ENCODE measurements at regions not wholly inside any gene's neighbourhood (a gene's known extent, or its start where the extent isn't known, plus 50 kb on each side); places are given as distances from the start of the nearest gene placed in this dataset.

DNA sequence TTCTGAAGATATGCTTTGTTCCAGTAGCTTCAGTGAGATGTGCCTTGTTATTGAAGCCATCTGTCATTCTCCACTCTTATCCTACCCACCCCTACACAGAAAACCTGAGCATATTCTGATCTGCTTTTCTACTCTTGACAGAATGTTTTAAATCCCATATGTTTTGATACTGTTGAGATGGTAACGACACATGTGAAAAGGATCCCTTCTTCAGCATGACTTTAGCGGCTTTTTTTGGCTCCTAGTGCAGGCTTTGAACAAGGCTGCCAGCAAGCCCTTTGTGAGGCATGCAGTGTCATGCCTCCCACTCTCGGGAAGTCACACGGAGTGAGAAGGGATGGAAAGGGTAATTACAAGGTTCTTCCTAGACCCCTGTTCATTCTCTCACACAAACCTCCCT, 228.8 kb upstream of the RGS6 start:
- no peak for DNase-seq (ENCODE audit: low spot score)

More for the DNA sequence above, 228.8 kb upstream of the RGS6 start:
- H3K36me3 Mint-ChIP-seq = peaks cover 13% of the 10 kb centered on the region
- H3K27ac Mint-ChIP-seq = peak overlapping the region; percentile 71; the same call in 1 of the 2 replicates
- ChIA-PET POLR2A (no interaction called here), CTCF (no interaction called here)
- no peaks in the 10 kb centered on the region for H3K27me3 Mint-ChIP-seq (ENCODE audit: low read depth)
- TF ChIP-seq ERG (CRISPR knock-in tag; IDR thresholded peaks at IDR 0.05) = no peak
- TF ChIP-seq ZNF121 (CRISPR knock-in tag; IDR thresholded peaks at IDR 0.05) = no peak
- TF ChIP-seq OVOL2 (CRISPR knock-in tag; IDR thresholded peaks at IDR 0.05; ENCODE audit: borderline replicate concordance) = no peak
- TF ChIP-seq ZNF138 (CRISPR knock-in tag; conservative IDR thresholded peaks at IDR 0.05) = no peak
- TF ChIP-seq NFATC4 (CRISPR knock-in tag; IDR thresholded peaks at IDR 0.05) = no peak
- no peak for TF ChIP-seq ZNF232 (CRISPR knock-in tag; IDR thresholded peaks at IDR 0.05)
- TF ChIP-seq MLX (CRISPR knock-in tag; IDR thresholded peaks at IDR 0.05) = no peak
- TF ChIP-seq PRDM15 (CRISPR knock-in tag; IDR thresholded peaks at IDR 0.05) = no peak
- TF ChIP-seq, protein P1, sequence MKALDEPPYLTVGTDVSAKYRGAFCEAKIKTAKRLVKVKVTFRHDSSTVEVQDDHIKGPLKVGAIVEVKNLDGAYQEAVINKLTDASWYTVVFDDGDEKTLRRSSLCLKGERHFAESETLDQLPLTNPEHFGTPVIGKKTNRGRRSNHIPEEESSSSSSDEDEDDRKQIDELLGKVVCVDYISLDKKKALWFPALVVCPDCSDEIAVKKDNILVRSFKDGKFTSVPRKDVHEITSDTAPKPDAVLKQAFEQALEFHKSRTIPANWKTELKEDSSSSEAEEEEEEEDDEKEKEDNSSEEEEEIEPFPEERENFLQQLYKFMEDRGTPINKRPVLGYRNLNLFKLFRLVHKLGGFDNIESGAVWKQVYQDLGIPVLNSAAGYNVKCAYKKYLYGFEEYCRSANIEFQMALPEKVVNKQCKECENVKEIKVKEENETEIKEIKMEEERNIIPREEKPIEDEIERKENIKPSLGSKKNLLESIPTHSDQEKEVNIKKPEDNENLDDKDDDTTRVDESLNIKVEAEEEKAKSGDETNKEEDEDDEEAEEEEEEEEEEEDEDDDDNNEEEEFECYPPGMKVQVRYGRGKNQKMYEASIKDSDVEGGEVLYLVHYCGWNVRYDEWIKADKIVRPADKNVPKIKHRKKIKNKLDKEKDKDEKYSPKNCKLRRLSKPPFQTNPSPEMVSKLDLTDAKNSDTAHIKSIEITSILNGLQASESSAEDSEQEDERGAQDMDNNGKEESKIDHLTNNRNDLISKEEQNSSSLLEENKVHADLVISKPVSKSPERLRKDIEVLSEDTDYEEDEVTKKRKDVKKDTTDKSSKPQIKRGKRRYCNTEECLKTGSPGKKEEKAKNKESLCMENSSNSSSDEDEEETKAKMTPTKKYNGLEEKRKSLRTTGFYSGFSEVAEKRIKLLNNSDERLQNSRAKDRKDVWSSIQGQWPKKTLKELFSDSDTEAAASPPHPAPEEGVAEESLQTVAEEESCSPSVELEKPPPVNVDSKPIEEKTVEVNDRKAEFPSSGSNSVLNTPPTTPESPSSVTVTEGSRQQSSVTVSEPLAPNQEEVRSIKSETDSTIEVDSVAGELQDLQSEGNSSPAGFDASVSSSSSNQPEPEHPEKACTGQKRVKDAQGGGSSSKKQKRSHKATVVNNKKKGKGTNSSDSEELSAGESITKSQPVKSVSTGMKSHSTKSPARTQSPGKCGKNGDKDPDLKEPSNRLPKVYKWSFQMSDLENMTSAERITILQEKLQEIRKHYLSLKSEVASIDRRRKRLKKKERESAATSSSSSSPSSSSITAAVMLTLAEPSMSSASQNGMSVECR (CRISPR knock-in tag; IDR thresholded peaks at IDR 0.05; ENCODE audit: borderline replicate concordance) = no peak
- no peak for TF ChIP-seq CTCF (IDR thresholded peaks at IDR 0.05)
- no peak for TF ChIP-seq SMAD3 (CRISPR knock-in tag; IDR thresholded peaks at IDR 0.05; ENCODE audit: borderline replicate concordance)
- no peak for TF ChIP-seq FOXP1 (CRISPR knock-in tag; IDR thresholded peaks at IDR 0.05; ENCODE audit: borderline replicate concordance)
- no peak for TF ChIP-seq MXD4 (CRISPR knock-in tag; IDR thresholded peaks at IDR 0.05; ENCODE audit: borderline replicate concordance)
- TF ChIP-seq, protein P2, sequence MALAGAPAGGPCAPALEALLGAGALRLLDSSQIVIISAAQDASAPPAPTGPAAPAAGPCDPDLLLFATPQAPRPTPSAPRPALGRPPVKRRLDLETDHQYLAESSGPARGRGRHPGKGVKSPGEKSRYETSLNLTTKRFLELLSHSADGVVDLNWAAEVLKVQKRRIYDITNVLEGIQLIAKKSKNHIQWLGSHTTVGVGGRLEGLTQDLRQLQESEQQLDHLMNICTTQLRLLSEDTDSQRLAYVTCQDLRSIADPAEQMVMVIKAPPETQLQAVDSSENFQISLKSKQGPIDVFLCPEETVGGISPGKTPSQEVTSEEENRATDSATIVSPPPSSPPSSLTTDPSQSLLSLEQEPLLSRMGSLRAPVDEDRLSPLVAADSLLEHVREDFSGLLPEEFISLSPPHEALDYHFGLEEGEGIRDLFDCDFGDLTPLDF (CRISPR knock-in tag; IDR thresholded peaks at IDR 0.05) = no peak
- no peak for TF ChIP-seq FOXK1 (CRISPR knock-in tag; IDR thresholded peaks at IDR 0.05)
- TF ChIP-seq MYBL2 (CRISPR knock-in tag; IDR thresholded peaks at IDR 0.05) = no peak
- TF ChIP-seq USF1 (CRISPR knock-in tag; IDR thresholded peaks at IDR 0.05) = no peak
- H3K9me3 Mint-ChIP-seq = no peaks in the 10 kb centered on the region
- no peak overlapping the region for H3K4me3 Mint-ChIP-seq
- no peaks in the 10 kb centered on the region for H3K4me1 Mint-ChIP-seq
- no peak for ATAC-seq

Measured in WTC11 (cell line).